Natural killer cell (primary cell): ENCODE measurements at regions not wholly inside any gene's neighbourhood (a gene's known extent, or its start where the extent isn't known, plus 50 kb on each side); places are given as distances from the start of the nearest gene placed in this dataset.

Experiments used
- ATAC-seq, 3 donors: fragments of 150-1000 bp in 2 of 3; fragments of 200-7000 bp in 1 of 3; cut with Tn5 transposase; 1 replicate in 1 of 3; 2 replicates in 2 of 3; pipeline ENCODE4 v1.10.0; 2021; ENCODE audit warnings: mild to moderate bottlenecking in 2 of 3, moderate library complexity in 2 of 3
- DNase-seq, 2 donors: peaks; one replicate each; pipeline versions ENCODE4 v3.0.0 to v3.0.0-alpha.2; 2013 to 2021; ENCODE audit warnings: mixed read lengths in 1 of 2
- H3K27ac ChIP-seq: one replicate; pipeline ENCODE4 v1.5.1; 2013; ENCODE audit warnings: mild to moderate bottlenecking, low read length
- H3K27me3 ChIP-seq: one replicate; pipeline ENCODE4 v1.6.1; 2013; ENCODE audit warnings: low read length; ENCODE audit not compliant: control insufficient read depth, insufficient read depth
- H3K36me3 ChIP-seq: one replicate; pipeline ENCODE4 v1.6.1; 2013; ENCODE audit warnings: low read length; ENCODE audit not compliant: control insufficient read depth, insufficient read depth
- H3K4me1 ChIP-seq: one replicate; pipeline ENCODE4 v1.6.1; 2013; ENCODE audit warnings: low read length; ENCODE audit not compliant: control insufficient read depth, insufficient read depth
- H3K4me3 ChIP-seq: one replicate; pipeline ENCODE4 v1.5.1; 2013; ENCODE audit warnings: low read length
- H3K9me3 ChIP-seq: one replicate; pipeline ENCODE4 v1.6.1; 2013; ENCODE audit warnings: low read length; ENCODE audit not compliant: control insufficient read depth, insufficient read depth
- H3K27ac Mint-ChIP-seq, 2 donors: one replicate each; pipeline ENCODE4 v1.8.0; 2022; ENCODE audit warnings: mild to moderate bottlenecking in 2 of 2, mixed read lengths in 2 of 2, moderate library complexity in 1 of 2
- H3K27me3 Mint-ChIP-seq, 2 donors: one replicate each; pipeline ENCODE4 v1.8.0; 2022; ENCODE audit warnings: low read depth in 2 of 2, mixed read lengths in 2 of 2
- H3K36me3 Mint-ChIP-seq: one replicate; pipeline ENCODE4 v1.8.0; 2022; ENCODE audit warnings: mixed read lengths
- H3K4me1 Mint-ChIP-seq, 2 donors: one replicate each; pipeline ENCODE4 v1.8.0; 2022; ENCODE audit warnings: mixed read lengths in 2 of 2
- H3K4me3 Mint-ChIP-seq: one replicate; pipeline ENCODE4 v1.8.0; 2022; ENCODE audit warnings: mild to moderate bottlenecking, moderate library complexity, mixed read lengths
- H3K9me3 Mint-ChIP-seq, 2 donors: one replicate each; pipeline ENCODE4 v1.8.0; 2022; ENCODE audit warnings: mixed read lengths in 2 of 2
- CTCF ChIP-seq: fragments of 200-600 bp; IDR thresholded peaks from one replicate; pipeline ENCODE4 v1.8.0; 2022; ENCODE audit warnings: antibody characterized with exemption
- WGBS: methylation state at CpG from one replicate; pipeline ENCODE4 v1.1.7; 2013; ENCODE audit warnings: missing lambda C conversion rate; ENCODE audit not compliant: insufficient coverage; 5-methylcytosine and 5-hydroxymethylcytosine counted together
- intact Hi-C: fragments of 100-400 bp; cut with micrococcal nuclease; formaldehyde crosslinking; loops from one replicate; pipeline ENCODE4 v1.14.2; 2022

- intact Hi-C loops = no loop called here
- whole genome bisulfite sequencing = no CpG with 5 or more reads among the region's 1 CpG
Measured at GRCh38 chr18:28999726-29000125, 822.8 kb upstream of the CDH2 start.

GRCh38 chr18:28995319-28995718, 818.4 kb upstream of the CDH2 start:
- H3K27ac ChIP-seq = no peak overlapping the region
- H3K4me3 ChIP-seq = no peak overlapping the region
- Mint-ChIP-seq H3K27ac (no peak overlapping the region), H3K4me3 (no peak overlapping the region), H3K4me1 (peaks cover 0 to 8% of the 10 kb centered on the region in 2 donors), H3K9me3 (no peaks in the 10 kb centered on the region), H3K36me3 (no peaks in the 10 kb centered on the region), H3K27me3 (no peaks in the 10 kb centered on the region)
- H3K9me3 ChIP-seq = no peaks in the 10 kb centered on the region
- no peak for DNase-seq
- H3K36me3 ChIP-seq = no peaks in the 10 kb centered on the region
- no peak for ATAC-seq
- no peak for TF ChIP-seq CTCF
- no peaks in the 10 kb centered on the region for H3K27me3 ChIP-seq
- H3K4me1 ChIP-seq = no peaks in the 10 kb centered on the region
- intact Hi-C loops = no loop called here

More at GRCh38 chr18:28999726-29000125, 822.8 kb upstream of the CDH2 start:
- peaks cover 2% of the 10 kb centered on the region in 2 donors for H3K9me3 Mint-ChIP-seq
- H3K4me1 Mint-ChIP-seq = peaks cover 0 to 8% of the 10 kb centered on the region in 2 donors
- Histone ChIP-seq H3K9me3 (no peaks in the 10 kb centered on the region), H3K27me3 (no peaks in the 10 kb centered on the region), H3K27ac (no peak overlapping the region), H3K36me3 (no peaks in the 10 kb centered on the region), H3K4me3 (no peak overlapping the region), H3K4me1 (no peaks in the 10 kb centered on the region)
- TF ChIP-seq CTCF = no peak
- no peak for ATAC-seq
- DNase-seq = no peak
- no peak overlapping the region for H3K27ac Mint-ChIP-seq
- H3K4me3 Mint-ChIP-seq = no peak overlapping the region
- H3K27me3 Mint-ChIP-seq = no peaks in the 10 kb centered on the region
- no peaks in the 10 kb centered on the region for H3K36me3 Mint-ChIP-seq

- Mint-ChIP-seq H3K27ac (no peak overlapping the region), H3K9me3 (no peaks in the 10 kb centered on the region), H3K36me3 (no peaks in the 10 kb centered on the region), H3K4me3 (no peak overlapping the region), H3K4me1 (no peaks in the 10 kb centered on the region), H3K27me3 (no peaks in the 10 kb centered on the region)
- H3K4me3 ChIP-seq = no peak overlapping the region
- H3K9me3 ChIP-seq = no peaks in the 10 kb centered on the region
- H3K27ac ChIP-seq = no peak overlapping the region
- no peaks in the 10 kb centered on the region for H3K27me3 ChIP-seq
- WGBS = no CpG with 5 or more reads among the region's 1 CpG
- intact Hi-C loops = no loop called here
- no peak for TF ChIP-seq CTCF
- no peaks in the 10 kb centered on the region for H3K36me3 ChIP-seq
- no peaks in the 10 kb centered on the region for H3K4me1 ChIP-seq
- DNase-seq (no peak), ATAC-seq (no peak)
Measured at GRCh38 chr18:28984731-28985130, 807.8 kb upstream of the CDH2 start.

GRCh38 chr18:28974504-28974903, 797.6 kb upstream of the CDH2 start:
- H3K27me3 Mint-ChIP-seq = peaks cover 0 to 3% of the 10 kb centered on the region in 2 donors
- intact Hi-C loops = no loop called here
- no peak for ATAC-seq

More at GRCh38 chr18:28974504-28974903, 797.6 kb upstream of the CDH2 start:
- no peak overlapping the region for H3K4me3 Mint-ChIP-seq
- Histone ChIP-seq H3K4me3 (no peak overlapping the region), H3K27me3 (no peaks in the 10 kb centered on the region), H3K9me3 (no peaks in the 10 kb centered on the region), H3K4me1 (no peaks in the 10 kb centered on the region), H3K27ac (no peak overlapping the region), H3K36me3 (no peaks in the 10 kb centered on the region)
- no peak for DNase-seq
- H3K9me3 Mint-ChIP-seq = peaks cover 7% of the 10 kb centered on the region in 2 donors
- peaks cover 13% of the 10 kb centered on the region for H3K36me3 Mint-ChIP-seq
- no CpG with 5 or more reads among the region's 1 CpG for WGBS
- TF ChIP-seq CTCF = no peak
- no peaks in the 10 kb centered on the region for H3K4me1 Mint-ChIP-seq
- no peak overlapping the region for H3K27ac Mint-ChIP-seq
